Activated CD8-positive, alpha-beta memory T cell treated with anti-CD3 and anti-CD28 coated beads, Interleukin-2, amount 50 U/mL, for 4 hours (primary cell): ENCODE measurements at regions not wholly inside any gene's neighbourhood (a gene's known extent, or its start where the extent isn't known, plus 50 kb on each side); places are given as distances from the start of the nearest gene placed in this dataset.

Experiments
- DNase-seq: peaks from one replicate; pipeline ENCODE4 v3.0.0-alpha.2; 2020

- no peak for DNase-seq
Measured at GRCh38 chr7:113452245-113452644, 333.9 kb upstream of the SMIM30 start.

DNA sequence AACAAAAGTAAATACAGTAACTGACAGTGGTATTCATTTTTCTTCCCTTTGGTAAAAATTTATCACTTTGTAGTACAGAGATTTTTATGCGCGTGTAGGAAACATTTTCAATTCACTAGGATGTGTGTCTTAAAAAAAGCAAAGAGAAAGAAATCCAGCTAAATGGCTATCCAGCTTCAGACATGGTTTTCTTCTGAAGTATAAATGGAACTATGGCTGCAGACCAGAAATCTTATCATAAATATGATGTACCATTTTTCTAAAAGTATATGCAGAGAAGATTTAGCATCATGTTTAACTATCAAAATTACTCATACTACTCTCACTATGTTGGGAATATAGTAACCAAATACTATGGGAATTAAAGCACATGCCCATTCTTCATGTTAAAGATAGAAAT is 328.4 kb upstream of the SMIM30 start:
- no peak for DNase-seq

GRCh38 chr7:113446391-113446790 is 328.0 kb upstream of the SMIM30 start:
- DNase-seq = no peak

DNA sequence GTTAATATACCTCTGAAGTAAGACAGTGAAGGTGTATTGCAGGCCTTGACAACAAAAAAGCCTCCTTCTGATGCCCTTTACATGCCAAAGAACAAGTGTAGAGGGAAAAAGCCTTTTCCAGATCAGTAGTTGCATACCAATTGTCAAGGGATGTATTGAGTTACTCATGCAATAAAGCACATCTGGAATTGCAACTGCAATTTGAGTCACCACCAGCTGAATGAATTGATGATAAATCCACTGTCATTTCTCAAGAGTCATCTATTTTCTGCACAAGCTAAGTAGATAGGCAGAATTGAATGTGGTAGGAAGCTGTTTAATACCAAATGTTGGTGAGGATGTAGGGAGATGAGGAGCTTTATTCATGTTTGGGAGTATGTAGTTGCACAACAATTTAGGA is 325.9 kb upstream of the SMIM30 start:
- no peak for DNase-seq

GRCh38 chr7:113440173-113440572 is 321.8 kb upstream of the SMIM30 start:
- DNase-seq = no peak

GRCh38 chr7:113431406-113431805 is 313.1 kb upstream of the SMIM30 start:
- DNase-seq = no peak

- DNase-seq = no peak
Measured at GRCh38 chr7:113424185-113424817, 305.9 kb upstream of the SMIM30 start.

- DNase-seq = peak; percentile 66
Measured at GRCh38 chr7:113421696-113422330, 303.5 kb upstream of the SMIM30 start.

GRCh38 chr7:113414401-113415035 is 296.2 kb upstream of the SMIM30 start:
- no peak for DNase-seq

DNA sequence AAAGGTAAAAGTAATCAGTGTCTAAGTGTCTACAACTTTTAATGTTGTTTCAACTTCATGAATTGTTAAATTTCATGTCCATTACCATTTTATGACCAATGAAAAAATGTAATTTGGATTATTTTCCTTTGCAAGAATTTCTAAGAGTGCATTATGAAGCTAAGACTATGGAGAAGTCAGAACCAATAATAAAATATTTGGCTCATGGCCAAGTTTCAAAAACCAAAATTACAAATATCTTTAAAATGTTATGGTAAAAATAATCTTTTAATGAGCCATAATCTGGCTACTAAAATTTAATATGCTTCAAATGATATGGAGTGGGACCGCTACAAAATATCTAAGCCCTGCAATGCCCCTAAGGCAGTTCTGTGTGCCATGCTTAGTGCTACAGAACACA is 294.1 kb upstream of the SMIM30 start:
- DNase-seq = no peak

DNA sequence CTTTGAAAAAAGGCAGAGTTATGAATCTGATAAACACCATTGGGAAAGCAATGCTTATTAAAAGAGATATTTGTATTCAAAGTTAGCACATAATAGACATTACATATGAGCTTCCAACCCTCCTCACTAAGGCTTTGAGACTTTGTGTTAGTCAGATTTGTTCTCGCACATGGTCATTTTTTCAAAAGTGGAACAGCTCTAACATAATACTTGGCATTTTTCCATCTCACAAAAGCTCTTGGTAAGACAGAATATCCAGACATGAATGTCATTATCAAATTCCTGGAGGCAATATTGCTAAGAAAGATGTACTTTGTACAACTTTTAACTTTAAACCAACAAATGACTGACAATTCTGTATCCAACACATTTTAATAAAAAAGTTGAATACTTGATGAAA is 292.4 kb upstream of the SMIM30 start:
- no peak for DNase-seq

- no peak for DNase-seq
Measured at GRCh38 chr7:113408999-113409398, 290.6 kb upstream of the SMIM30 start.

DNA sequence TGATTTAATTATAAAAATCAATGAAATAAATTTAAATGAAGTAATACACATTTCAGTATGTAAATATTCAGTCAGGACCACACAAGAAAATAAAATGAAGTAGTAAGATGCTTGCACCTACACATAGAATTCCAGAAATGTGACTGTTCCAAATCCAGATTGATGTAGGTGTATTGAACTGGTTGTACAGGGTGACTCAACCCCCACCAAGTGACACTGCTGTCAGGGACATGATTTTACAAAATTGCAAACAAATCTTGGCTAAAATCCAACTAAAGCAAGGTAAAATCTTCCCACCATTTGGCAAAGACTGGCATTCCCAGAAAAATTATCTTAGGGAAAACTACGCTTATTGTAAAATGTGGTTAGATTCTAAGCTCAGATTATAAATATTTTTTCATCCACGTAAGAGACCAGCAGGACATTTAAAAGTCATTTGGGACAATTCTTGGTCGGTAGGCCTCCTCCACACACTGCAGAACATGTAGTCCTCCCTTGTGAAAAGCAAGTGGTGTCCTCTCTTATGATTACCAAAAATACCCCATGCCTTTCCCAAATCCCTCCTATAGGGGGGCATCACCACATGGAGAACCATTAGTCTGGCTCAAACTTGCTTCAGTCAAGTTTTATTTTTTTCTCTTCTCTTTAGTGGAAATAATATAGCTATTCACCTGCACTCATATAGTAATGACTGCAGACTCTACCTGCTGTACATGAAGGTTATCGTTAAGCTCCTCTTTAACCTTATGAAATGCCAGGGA is 287.1 kb upstream of the SMIM30 start:
- DNase-seq = no peak

- no peak for DNase-seq
Measured at GRCh38 chr7:113404245-113404644, 285.9 kb upstream of the SMIM30 start.

DNA sequence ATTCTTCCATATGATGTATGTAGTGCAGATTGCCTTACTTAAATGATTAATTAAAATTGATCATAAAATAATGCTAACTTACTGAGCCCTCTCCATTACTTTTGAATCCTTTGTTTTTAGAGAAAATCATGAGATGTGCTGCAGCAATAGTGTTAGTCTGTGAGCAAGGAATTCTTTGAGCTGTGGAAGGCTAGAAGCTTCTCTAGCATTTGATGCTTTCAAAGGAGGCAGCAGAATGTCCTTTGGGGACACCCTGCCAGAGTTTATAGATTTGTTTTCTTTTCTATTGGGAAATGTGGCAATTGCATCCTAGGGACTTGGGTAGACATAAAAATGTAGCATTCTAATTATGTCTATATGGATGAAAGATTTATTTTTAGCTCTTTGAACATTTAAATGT is 284.1 kb upstream of the SMIM30 start:
- DNase-seq = no peak

- DNase-seq = no peak
Measured at GRCh38 chr7:113402005-113402404, 283.7 kb upstream of the SMIM30 start.

DNA sequence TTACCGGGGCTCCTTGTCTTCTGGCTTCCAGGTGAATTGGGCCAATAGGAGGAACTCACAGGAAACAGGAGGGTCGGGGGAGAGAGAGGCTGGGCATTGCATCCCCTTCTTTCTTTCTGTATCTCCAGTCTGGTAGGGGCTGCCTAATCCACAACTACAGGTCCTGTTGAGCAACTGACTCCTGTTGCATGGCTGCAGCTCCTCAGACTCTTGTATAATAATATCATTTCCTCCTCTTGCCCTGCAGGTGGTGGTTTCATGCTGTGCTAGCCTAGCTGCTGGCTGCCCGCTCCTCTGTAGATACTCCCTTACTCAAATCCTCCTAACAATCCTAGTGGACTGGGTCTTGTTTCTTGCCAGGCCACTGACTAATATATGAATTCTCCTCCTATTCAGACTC is 276.5 kb upstream of the SMIM30 start:
- DNase-seq = no peak

DNA sequence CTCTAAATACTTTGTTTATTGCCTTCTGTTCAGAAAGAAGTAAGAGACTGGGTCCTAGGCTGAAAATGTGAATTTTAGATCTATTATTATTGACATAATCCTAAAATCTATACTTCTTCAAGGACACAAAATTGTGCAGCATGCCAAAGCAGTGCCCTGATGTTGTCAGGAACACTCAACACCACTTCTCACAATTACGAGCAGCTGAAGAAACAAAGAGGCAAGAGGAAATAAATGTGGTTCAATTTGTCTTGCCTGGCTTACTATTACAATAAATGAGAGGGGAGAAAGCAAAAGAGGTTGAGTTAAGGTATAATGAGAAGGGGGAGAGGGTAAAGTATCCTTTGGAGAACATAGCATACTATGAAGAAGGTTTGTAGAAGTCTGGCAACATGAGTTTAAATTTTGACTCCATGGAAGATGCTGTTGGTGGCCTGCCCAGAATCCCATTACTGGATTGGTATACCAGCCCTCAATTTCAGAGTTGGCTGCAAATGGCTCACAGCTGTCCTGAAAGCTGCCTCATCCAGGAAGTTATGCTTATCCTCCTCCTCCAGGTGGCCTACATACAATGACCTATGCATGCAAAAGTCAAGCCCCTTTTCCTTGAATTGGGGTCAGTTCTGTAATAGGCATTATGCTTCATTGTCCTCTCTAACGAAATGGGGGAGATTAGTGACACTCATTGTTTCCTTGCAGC is 274.6 kb upstream of the SMIM30 start:
- no peak for DNase-seq

DNA sequence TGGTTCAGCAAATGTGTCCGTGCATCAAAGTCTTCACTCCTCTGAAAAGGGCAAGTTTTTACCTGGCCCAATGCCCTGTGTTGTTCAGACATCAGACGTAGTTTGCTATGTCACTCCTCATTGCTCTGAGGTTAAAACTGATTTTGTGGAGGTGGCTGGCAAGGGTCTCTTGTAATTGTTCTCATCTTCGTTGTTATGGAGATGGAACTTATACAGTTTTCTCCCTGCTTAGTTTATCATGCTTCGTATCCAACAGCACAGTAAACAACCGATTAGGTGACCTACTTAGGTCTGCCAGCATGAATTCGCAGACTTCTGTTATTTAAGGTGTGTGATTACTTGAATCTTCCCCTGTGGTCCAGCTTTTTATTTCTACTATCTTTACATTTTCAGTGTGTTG is 274.1 kb upstream of the SMIM30 start:
- DNase-seq = no peak

DNA sequence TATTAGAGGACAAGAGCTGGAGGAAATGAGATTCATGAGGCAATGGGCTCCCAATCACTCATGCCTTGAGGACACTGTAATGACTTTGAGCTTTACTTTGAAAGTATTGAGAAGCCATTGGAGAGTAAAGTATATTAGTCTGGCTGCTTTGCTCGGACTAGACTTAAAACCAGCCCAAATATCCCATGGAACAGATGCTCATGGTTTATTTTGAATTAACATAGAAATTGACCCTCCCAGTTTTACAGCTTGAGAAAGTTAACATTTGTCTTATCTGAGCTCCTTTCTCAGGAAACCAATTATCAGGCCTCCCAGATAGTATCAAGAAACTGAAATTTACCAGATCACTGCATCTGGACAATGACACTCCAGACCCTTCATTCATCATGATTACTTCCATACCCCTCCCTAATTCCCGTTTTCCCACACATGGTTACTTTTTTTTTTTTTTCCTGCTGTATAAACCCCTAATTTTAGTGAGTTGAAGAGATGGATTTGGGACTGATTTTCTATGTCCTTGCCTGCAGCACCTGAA is 270.8 kb upstream of the SMIM30 start:
- no peak for DNase-seq

DNA sequence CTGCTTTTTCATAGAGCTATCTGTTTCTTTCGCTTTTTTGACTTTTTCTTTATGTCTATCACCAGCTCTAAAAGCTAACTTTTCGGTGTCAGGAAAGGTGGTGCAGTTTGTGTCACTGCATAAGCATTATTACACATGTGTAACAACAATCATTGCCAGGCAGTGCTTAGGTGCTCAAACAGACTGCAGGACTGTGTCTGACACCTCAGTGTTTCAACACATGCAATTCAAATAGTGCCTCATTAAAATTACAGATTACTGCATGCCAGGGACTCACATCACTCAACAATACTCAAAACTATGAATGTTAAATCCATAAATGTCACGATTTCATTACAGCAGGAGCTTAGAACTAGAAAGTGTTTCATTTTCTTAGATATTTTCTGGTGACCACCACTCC is 265.3 kb upstream of the SMIM30 start:
- DNase-seq = no peak

DNA sequence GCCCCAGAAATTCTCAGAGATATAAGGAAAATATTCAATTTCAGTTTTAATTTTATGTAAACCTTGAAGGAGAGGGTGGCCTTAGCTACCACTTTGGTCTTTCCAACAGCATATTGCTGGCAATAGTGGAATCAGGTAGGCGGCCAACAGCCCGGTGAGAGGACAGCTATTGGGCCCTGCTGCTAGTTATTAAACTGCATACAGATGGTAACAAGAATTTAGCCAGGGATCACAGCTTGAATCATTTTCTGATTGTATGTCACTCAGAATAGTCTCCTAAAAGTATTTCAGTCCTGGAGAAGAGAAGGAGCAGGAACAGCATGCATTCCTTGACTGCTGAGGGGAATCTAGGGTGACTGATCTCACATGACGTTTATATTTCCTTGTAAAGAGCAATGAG is 261.4 kb upstream of the SMIM30 start:
- DNase-seq = no peak

GRCh38 chr7:113374955-113375354 is 256.6 kb upstream of the SMIM30 start:
- no peak for DNase-seq
